ENCODE measurements at regions not wholly inside any gene's neighbourhood (a gene's known extent, or its start where the extent isn't known, plus 50 kb on each side); places are given as distances from the start of the nearest gene placed in this dataset.

- Histone ChIP-seq H3K27ac (ENCODE audit: insufficient read length, low read depth, low read length) (no peak overlapping the region), H3K4ac (ENCODE audit: low read depth, low read length) (no peak overlapping the region), H3K23me2 (ENCODE audit: insufficient read length, low read depth, low read length, poor library complexity, severe bottlenecking) (no peaks in the 10 kb centered on the region), H3K9me3 (ENCODE audit: control insufficient read depth, low read depth, low read length) (no peaks in the 10 kb centered on the region), H3K79me2 (ENCODE audit: insufficient read depth, low read length) (no peaks in the 10 kb centered on the region), H2AK5ac (ENCODE audit: insufficient read length, low read length) (no peak overlapping the region), H3K79me1 (ENCODE audit: insufficient read depth, low read depth, low read length, poor library complexity, severe bottlenecking) (no peaks in the 10 kb centered on the region), H3T11ph (ENCODE audit: low read length) (no peak overlapping the region), H3K56ac (ENCODE audit: insufficient read length, low read depth, low read length) (no peak overlapping the region), H3K4me1 (ENCODE audit: insufficient read depth, low read length) (no peaks in the 10 kb centered on the region), H2BK12ac (ENCODE audit: insufficient read length, low read depth, low read length) (no peak overlapping the region), H3K18ac (ENCODE audit: insufficient read length, low read depth, low read length) (no peak overlapping the region), H3K9ac (ENCODE audit: extremely low read depth, insufficient read length, low read length) (no peak overlapping the region), H4K91ac (ENCODE audit: insufficient read length, low read depth, low read length) (no peak overlapping the region), H2BK15ac (ENCODE audit: low read depth, low read length) (no peak overlapping the region), H3K27me3 (ENCODE audit: insufficient read depth, low read length) (no peaks in the 10 kb centered on the region), H2AFZ (ENCODE audit: low read length) (no peak overlapping the region), H2BK120ac (ENCODE audit: low read depth, low read length, poor library complexity, severe bottlenecking) (no peak overlapping the region), H3K4me2 (ENCODE audit: insufficient read depth, insufficient read length, low read length) (no peak overlapping the region), H4K20me1 (ENCODE audit: control insufficient read depth, insufficient read depth, insufficient read length) (no peaks in the 10 kb centered on the region), H2BK20ac (ENCODE audit: low read depth, low read length, poor library complexity, severe bottlenecking) (no peak overlapping the region), H4K8ac (replicated peaks; ENCODE audit: insufficient read length, low read depth, low read length) (no peak overlapping the region), H2BK5ac (ENCODE audit: insufficient read length, low read length) (no peak overlapping the region), H4K5ac (ENCODE audit: insufficient read length, low read depth, low read length) (no peak overlapping the region), H3K23ac (ENCODE audit: insufficient read length, low read depth, low read length) (no peak overlapping the region), H3K14ac (ENCODE audit: insufficient read depth, low read length) (no peak overlapping the region)
- H3K27me3 Mint-ChIP-seq (ENCODE audit: low read depth): 0 out of 2 replicates have a peak, but pooled peaks cover 2% of the 10 kb centered on the region
- no peak for DNase-seq
- 0 out of 4 replicates have a peak, but pooled peaks cover 2 to 3% of the 10 kb centered on the region in 2 experiments for H3K4me1 Mint-ChIP-seq
- H3K27ac Mint-ChIP-seq: no peak overlapping the region
- H3K4me3 Mint-ChIP-seq: no peak overlapping the region
- no CpG with 5 or more reads among the region's 2 CpGs for WGBS (ENCODE audit: extremely low coverage, insufficient read length, low lambda C conversion rate)
- H3K36me3 Mint-ChIP-seq (ENCODE audit: insufficient read depth in 1 of 3, low read depth in 3 of 3): no peaks in the 10 kb centered on the region
- no peak for TF ChIP-seq CTCF (conservative IDR thresholded peaks at IDR 0.05)
- H3K9me3 Mint-ChIP-seq: no peaks in the 10 kb centered on the region
These were observed 73.9 kb upstream of the MAP9 start for GRCh38 chr4:155450676-155451075.

Data from H9 (cell line).